Fibroblast of lung (primary cell): ENCODE measurements at regions not wholly inside any gene's neighbourhood (a gene's known extent, or its start where the extent isn't known, plus 50 kb on each side); places are given as distances from the start of the nearest gene placed in this dataset.

ENCODE experiments used
- DNase-seq, 2 donors: peaks; one replicate each; pipeline versions ENCODE4 v3.0.0 to v3.0.0-alpha.2; 2010; ENCODE audit warnings: low read depth in 2 of 2
- H2AFZ ChIP-seq: 2 replicates; pipeline ENCODE4 v1.5.1; 2012; ENCODE audit warnings: low read length, control low read depth, inconsistent platforms
- H3K27ac ChIP-seq: 2 replicates; pipeline ENCODE4 v1.5.1; 2011; ENCODE audit warnings: low read length, control low read depth; ENCODE audit not compliant: insufficient read depth
- H3K27me3 ChIP-seq: 2 replicates; pipeline ENCODE4 v1.5.1; 2011; ENCODE audit warnings: mild to moderate bottlenecking, low read length; ENCODE audit not compliant: control insufficient read depth, insufficient read depth
- H3K36me3 ChIP-seq: 2 replicates; pipeline ENCODE4 v1.5.1; 2011; ENCODE audit warnings: low read length; ENCODE audit not compliant: control insufficient read depth, insufficient read depth
- H3K4me1 ChIP-seq: 2 replicates; pipeline ENCODE4 v1.5.1; 2011; ENCODE audit warnings: low read length; ENCODE audit not compliant: control insufficient read depth, insufficient read depth; ENCODE audit errors: extremely low read depth
- H3K4me2 ChIP-seq: 2 replicates; pipeline ENCODE4 v1.5.1; 2011; ENCODE audit warnings: low read length, control low read depth; ENCODE audit not compliant: insufficient read depth; ENCODE audit errors: extremely low read depth
- H3K4me3 ChIP-seq, 4 experiments: fragments of 200-600 bp in 1 of 4; sonication (generic) in 1 of 4; replicated peaks in 1 of 4; 2 replicates each; pipeline ENCODE4 v1.5.1; 2011 to 2016; ENCODE audit warnings: low read length in 4 of 4, low read depth in 3 of 4, mild to moderate bottlenecking in 3 of 4, control low read depth in 2 of 4, inconsistent platforms in 1 of 4, mixed read lengths in 1 of 4; ENCODE audit not compliant: insufficient read depth in 1 of 4; ENCODE audit errors: control extremely low read depth in 1 of 4
- H3K79me2 ChIP-seq: 2 replicates; pipeline ENCODE4 v1.5.1; 2012; ENCODE audit warnings: mild to moderate bottlenecking, low read length, inconsistent platforms; ENCODE audit not compliant: control insufficient read depth, insufficient read depth
- H3K9ac ChIP-seq: 2 replicates; pipeline ENCODE4 v1.5.1; 2011; ENCODE audit warnings: mild to moderate bottlenecking, low read length, control low read depth; ENCODE audit not compliant: insufficient read depth
- H3K9me3 ChIP-seq: 2 replicates; pipeline ENCODE4 v1.5.1; 2012; ENCODE audit warnings: low read depth, low read length; ENCODE audit not compliant: control insufficient read depth, insufficient read depth
- H4K20me1 ChIP-seq: 2 replicates; pipeline ENCODE4 v1.5.1; 2011; ENCODE audit warnings: low read length; ENCODE audit not compliant: control insufficient read depth, insufficient read depth; ENCODE audit errors: extremely low read depth
- EZH2 ChIP-seq: IDR thresholded peaks from 2 replicates; pipeline ENCODE4 v1.5.1; 2012; ENCODE audit warnings: low read length, control low read depth, mild to moderate bottlenecking; ENCODE audit errors: missing control alignments
- TF ChIP-seq, protein P1 (sequence below), 2 donors: IDR thresholded peaks in 1 of 2; conservative IDR thresholded peaks in 1 of 2; 1 replicate in 1 of 2; 2 replicates in 1 of 2; pipeline ENCODE4 v1.5.1; 2011 to 2012; ENCODE audit warnings: low read length in 2 of 2, control low read depth in 1 of 2, inconsistent platforms in 1 of 2, low read depth in 1 of 2, mild to moderate bottlenecking in 1 of 2

DNA sequence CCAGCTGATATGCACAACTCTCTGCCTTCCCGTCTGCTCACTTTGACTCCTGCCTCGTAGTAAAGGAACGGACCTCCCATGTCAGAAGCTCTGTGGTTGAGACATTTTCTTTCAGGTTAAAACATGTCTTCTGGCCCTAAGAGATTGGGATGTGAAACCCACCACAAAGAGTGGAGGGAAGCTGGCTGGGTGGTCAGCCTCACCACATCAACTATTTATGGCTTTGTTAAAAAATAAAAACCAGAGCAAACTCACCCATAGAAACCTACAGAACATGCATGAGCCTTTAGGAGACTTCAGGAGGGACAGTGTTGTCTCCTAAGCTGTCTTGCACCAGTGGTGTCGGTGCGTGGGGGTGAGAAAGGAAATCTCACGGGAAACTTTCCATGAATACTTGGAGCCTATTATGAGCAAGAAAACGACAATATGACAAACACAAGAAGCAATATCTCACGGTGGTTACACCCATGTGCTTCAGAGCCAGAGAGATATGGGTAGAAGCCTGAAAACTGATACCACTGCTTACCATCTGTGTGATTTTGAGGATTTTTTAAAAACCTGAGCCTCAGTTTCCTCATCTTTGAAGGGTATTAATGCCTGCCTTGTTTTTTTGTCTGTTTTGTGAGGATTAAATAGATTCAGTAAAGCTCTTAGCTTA lies 61.7 kb upstream of the XYLT1 start:
- no peaks in the 10 kb centered on the region for H3K79me2 ChIP-seq
- H3K36me3 ChIP-seq: no peaks in the 10 kb centered on the region
- no peak overlapping the region for H3K27ac ChIP-seq
- TF ChIP-seq EZH2: no peak
- TF ChIP-seq, protein P1, sequence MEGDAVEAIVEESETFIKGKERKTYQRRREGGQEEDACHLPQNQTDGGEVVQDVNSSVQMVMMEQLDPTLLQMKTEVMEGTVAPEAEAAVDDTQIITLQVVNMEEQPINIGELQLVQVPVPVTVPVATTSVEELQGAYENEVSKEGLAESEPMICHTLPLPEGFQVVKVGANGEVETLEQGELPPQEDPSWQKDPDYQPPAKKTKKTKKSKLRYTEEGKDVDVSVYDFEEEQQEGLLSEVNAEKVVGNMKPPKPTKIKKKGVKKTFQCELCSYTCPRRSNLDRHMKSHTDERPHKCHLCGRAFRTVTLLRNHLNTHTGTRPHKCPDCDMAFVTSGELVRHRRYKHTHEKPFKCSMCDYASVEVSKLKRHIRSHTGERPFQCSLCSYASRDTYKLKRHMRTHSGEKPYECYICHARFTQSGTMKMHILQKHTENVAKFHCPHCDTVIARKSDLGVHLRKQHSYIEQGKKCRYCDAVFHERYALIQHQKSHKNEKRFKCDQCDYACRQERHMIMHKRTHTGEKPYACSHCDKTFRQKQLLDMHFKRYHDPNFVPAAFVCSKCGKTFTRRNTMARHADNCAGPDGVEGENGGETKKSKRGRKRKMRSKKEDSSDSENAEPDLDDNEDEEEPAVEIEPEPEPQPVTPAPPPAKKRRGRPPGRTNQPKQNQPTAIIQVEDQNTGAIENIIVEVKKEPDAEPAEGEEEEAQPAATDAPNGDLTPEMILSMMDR (conservative IDR thresholded peaks at IDR 0.05 in 1 of 2, IDR thresholded peaks at IDR 0.05 in 1 of 2; ENCODE audit: low read depth in 1 of 2, low read length in 2 of 2): no peak
- no peak overlapping the region for H3K9ac ChIP-seq
- no peaks in the 10 kb centered on the region for H3K4me1 ChIP-seq
- H4K20me1 ChIP-seq: no peaks in the 10 kb centered on the region
- no peak overlapping the region for H3K4me2 ChIP-seq
- peaks cover 3% of the 10 kb centered on the region for H3K27me3 ChIP-seq
- no peak overlapping the region for H2AFZ ChIP-seq
- no peak for DNase-seq
- H3K9me3 ChIP-seq: no peaks in the 10 kb centered on the region
- H3K4me3 ChIP-seq: no peak overlapping the region

DNA sequence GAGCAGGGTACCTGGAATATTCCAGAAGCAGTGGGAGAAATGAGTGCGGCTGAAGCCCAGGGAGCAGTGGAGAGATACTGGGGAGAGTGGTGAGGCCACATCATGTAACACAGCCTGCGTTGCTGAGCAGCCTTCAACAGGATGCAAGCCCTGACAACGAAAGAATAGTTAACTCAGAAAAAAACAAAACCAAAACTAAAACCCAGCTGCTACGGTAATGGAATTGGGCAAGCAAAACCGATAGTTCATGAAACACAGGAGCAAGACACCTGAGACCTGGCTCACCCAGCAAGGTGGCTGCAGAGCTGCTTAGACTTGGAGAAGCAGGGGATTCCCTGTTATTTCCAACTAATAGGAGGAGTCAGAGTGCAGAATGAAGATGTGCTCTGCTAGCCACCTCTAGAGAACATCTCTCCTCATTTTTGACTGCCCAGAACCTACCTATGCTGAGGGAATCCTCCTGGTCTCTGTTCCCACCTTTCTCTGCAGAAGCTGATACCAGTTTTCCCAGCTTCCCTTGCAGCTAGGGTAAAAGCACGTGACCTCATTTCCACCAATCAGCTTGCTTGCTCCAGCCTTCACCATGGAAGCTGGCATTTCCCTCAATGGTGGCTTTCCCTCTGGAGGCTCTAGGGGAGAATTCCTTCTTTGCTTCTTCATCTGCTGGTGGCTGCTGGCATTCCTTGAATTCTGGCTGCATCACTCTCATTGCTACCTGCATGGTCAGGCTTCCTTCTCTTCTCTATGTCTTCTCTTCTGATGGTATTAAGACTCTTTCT lies 59.4 kb upstream of the XYLT1 start:
- H3K4me3 ChIP-seq: no peak overlapping the region

More for the DNA sequence above, 59.4 kb upstream of the XYLT1 start:
- H2AFZ ChIP-seq: no peak overlapping the region
- no peak overlapping the region for H3K27ac ChIP-seq
- H3K79me2 ChIP-seq: no peaks in the 10 kb centered on the region
- H3K4me1 ChIP-seq: no peaks in the 10 kb centered on the region
- no peak overlapping the region for H3K4me2 ChIP-seq
- no peak overlapping the region for H3K9ac ChIP-seq
- no peaks in the 10 kb centered on the region for H3K9me3 ChIP-seq
- H3K27me3 ChIP-seq: no peaks in the 10 kb centered on the region
- no peaks in the 10 kb centered on the region for H4K20me1 ChIP-seq
- no peak for TF ChIP-seq EZH2
- TF ChIP-seq, protein P1 (conservative IDR thresholded peaks at IDR 0.05 in 1 of 2, IDR thresholded peaks at IDR 0.05 in 1 of 2; ENCODE audit: low read depth in 1 of 2, low read length in 2 of 2): no peak
- DNase-seq: no peak
- H3K36me3 ChIP-seq: no peaks in the 10 kb centered on the region
